ENCODE measurements at regions not wholly inside any gene's neighbourhood (a gene's known extent, or its start where the extent isn't known, plus 50 kb on each side); places are given as distances from the start of the nearest gene placed in this dataset.

DNA sequence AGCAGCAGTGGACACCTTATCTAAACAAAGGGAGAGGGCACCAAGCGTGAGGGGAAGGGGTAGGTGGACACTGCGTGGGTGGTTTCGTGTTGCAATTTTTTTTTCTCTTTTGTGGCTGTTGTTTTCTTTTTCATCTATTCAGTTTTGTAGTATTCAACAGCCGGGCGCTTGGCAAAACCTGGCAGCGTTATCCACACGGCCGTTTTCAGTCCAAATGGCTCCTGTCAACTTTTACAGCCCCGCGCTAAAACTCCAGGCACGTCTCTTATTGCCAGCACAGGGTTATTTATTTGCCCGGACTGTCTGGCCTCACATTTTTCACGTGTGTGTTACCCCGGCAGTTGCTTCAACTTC lies 192.2 kb downstream of the BCOR start:
- WGBS, 2 donors: 5 to 28% methylated on average over 14 of the region's 14 CpGs
- intact Hi-C loops (cut with DNase I): loop anchor here (5.0 to 10.0 kb wide), 6 partner anchors 83 to 267 kb away; partner anchors contain the start of gene BCOR
- Histone ChIP-seq H3K4me3 (no peak overlapping the region), H3K27ac (peak overlapping the region; percentile 45 to 75 (median 68)), H3K27me3 (peaks cover 0 to 2% (median 0%) of the 10 kb centered on the region in 3 donors), H3K36me3 (no peaks in the 10 kb centered on the region), H3K9me3 (no peaks in the 10 kb centered on the region), H3K4me1 (peaks cover 0 to 38% (median 19%) of the 10 kb centered on the region in 4 donors)
- peak; percentile 80 for DNase-seq
- peak in 2 of 4 donors; percentile 31 to 59 for TF ChIP-seq EP300 (IDR thresholded peaks at IDR 0.05)
- TF ChIP-seq, protein P1, sequence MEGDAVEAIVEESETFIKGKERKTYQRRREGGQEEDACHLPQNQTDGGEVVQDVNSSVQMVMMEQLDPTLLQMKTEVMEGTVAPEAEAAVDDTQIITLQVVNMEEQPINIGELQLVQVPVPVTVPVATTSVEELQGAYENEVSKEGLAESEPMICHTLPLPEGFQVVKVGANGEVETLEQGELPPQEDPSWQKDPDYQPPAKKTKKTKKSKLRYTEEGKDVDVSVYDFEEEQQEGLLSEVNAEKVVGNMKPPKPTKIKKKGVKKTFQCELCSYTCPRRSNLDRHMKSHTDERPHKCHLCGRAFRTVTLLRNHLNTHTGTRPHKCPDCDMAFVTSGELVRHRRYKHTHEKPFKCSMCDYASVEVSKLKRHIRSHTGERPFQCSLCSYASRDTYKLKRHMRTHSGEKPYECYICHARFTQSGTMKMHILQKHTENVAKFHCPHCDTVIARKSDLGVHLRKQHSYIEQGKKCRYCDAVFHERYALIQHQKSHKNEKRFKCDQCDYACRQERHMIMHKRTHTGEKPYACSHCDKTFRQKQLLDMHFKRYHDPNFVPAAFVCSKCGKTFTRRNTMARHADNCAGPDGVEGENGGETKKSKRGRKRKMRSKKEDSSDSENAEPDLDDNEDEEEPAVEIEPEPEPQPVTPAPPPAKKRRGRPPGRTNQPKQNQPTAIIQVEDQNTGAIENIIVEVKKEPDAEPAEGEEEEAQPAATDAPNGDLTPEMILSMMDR (IDR thresholded peaks at IDR 0.05): no peak
- TF ChIP-seq POLR2A (IDR thresholded peaks at IDR 0.05): no peak
- peak in 3 of 4 donors; percentile 49 to 59 (median 53) for TF ChIP-seq POLR2AphosphoS5 (IDR thresholded peaks at IDR 0.05)

DNA sequence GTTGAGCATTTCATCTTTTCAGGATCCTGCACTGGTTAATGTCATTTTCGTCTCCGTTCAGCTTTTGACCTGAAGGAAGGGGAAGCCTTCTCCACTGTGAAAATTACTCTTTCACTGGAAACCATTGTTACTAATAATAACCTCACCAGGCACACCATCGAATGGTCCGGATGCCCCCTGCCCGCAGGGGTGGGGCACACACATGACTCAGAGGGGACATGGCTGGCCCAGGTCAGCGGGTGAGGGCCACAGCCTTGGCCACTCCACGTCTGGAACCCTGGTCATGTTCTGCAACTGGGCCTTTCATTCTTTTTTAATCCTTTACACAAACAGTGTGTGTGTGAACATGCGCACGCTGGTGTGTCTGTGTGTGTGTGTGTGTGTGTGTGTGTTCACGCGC lies 191.8 kb downstream of the BCOR start:
- Histone ChIP-seq H3K27ac (peak overlapping the region; percentile 45 to 75 (median 68)), H3K36me3 (no peaks in the 10 kb centered on the region), H3K4me1 (peaks cover 0 to 38% (median 19%) of the 10 kb centered on the region in 4 donors), H3K4me3 (no peak overlapping the region), H3K27me3 (peaks cover 0 to 2% (median 0%) of the 10 kb centered on the region in 3 donors), H3K9me3 (no peaks in the 10 kb centered on the region)
- no peak for DNase-seq
- 39 to 54% methylated on average over 11 of the region's 11 CpGs for WGBS, 2 donors
- TF ChIP-seq POLR2A (IDR thresholded peaks at IDR 0.05) (no peak), POLR2AphosphoS5 (IDR thresholded peaks at IDR 0.05) (peak in 1 of 4 donors; percentile 36), EP300 (IDR thresholded peaks at IDR 0.05) (no peak)
- TF ChIP-seq, protein P1 (IDR thresholded peaks at IDR 0.05): no peak
- intact Hi-C loops (cut with DNase I): loop anchor here (5.0 to 10.0 kb wide), 6 partner anchors 84 to 266 kb away; partner anchors contain the start of gene BCOR

DNA sequence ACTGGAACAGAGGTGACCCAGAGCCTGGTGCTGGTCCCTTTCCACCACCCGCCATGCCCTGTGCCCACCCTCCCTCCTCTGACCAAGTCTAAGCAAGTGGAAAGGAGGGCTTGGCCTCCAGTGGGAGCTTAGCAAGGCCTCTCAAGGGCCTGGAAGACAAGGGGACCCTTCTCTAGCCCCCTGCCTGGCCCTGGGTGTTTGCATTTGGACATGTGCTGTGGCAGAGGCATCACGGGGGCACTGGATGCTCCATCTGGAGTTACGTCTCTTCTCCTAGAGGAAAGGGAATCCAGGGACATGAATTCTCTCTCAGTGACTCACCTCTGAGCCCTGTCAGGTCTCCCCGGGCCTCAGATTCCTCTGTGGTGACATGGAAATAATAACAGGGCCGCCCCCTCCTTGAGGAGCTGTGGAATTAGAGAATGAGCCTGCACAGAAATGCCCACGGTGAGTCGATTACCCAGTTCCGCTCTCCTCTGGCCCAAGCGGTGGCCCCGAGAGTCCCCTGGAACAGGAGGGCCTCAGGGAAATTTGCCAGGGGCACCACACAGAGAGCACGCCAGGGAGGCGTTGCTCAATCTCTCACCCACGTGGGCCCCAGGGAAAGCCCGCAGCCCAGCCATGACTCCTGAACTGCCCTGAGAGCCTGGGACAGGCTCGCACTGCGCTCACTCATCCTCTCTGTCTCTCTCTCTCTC lies 189.6 kb downstream of the BCOR start:
- Histone ChIP-seq H3K27ac (peak overlapping the region; percentile 71 to 75 (median 72)), H3K4me3 (no peak overlapping the region), H3K9me3 (no peaks in the 10 kb centered on the region), H3K4me1 (peaks cover 0 to 38% (median 19%) of the 10 kb centered on the region in 4 donors), H3K36me3 (no peaks in the 10 kb centered on the region), H3K27me3 (peaks cover 0 to 2% (median 0%) of the 10 kb centered on the region in 3 donors)
- WGBS, 2 donors: 68 to 85% methylated on average over 16 of the region's 16 CpGs
- peak; percentile 86 for DNase-seq
- TF ChIP-seq, protein P1 (IDR thresholded peaks at IDR 0.05): no peak
- peak in 3 of 4 donors; percentile 22 to 34 (median 29) for TF ChIP-seq POLR2AphosphoS5 (IDR thresholded peaks at IDR 0.05)
- intact Hi-C loops (cut with DNase I): loop anchor here (2.0 to 10.0 kb wide), 7 partner anchors 86 to 264 kb away; partner anchors contain the start of gene BCOR

DNA sequence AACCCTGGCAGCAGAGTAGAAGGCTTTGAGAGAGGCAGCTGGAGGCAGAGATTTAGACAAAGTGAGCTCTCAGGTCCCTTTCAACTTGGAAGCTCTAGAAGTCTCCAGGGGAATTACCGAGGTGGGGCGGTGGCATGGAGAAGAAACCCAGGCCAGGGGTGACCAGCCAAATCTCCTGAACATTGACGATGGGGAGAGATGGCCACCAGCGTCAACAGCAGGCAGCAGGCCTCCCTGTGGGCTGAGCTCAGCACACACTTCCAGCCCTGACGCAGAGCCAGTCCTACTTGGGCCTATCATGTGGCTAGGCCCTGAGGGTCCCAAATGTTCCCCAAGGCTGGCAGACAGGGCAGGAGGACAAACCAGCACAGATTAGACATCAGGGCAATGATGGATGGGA lies 187.8 kb downstream of the BCOR start:
- no peak for DNase-seq
- Histone ChIP-seq H3K36me3 (no peaks in the 10 kb centered on the region), H3K4me3 (no peak overlapping the region), H3K9me3 (no peaks in the 10 kb centered on the region), H3K27ac (no peak overlapping the region), H3K4me1 (peaks cover 0 to 33% (median 16%) of the 10 kb centered on the region in 4 donors), H3K27me3 (peaks cover 0 to 2% (median 0%) of the 10 kb centered on the region in 3 donors)
- 94 to 95% methylated on average over 5 of the region's 5 CpGs for WGBS, 2 donors
- TF ChIP-seq EP300 (IDR thresholded peaks at IDR 0.05) (no peak), POLR2AphosphoS5 (IDR thresholded peaks at IDR 0.05) (no peak), POLR2A (IDR thresholded peaks at IDR 0.05) (no peak)
- TF ChIP-seq, protein P1 (IDR thresholded peaks at IDR 0.05): no peak
- intact Hi-C loops (cut with DNase I): loop anchor here (2.0 to 10.0 kb wide), 7 partner anchors 88 to 262 kb away; partner anchors contain the start of gene BCOR
